ENCODE measurements at regions not wholly inside any gene's neighbourhood (a gene's known extent, or its start where the extent isn't known, plus 50 kb on each side); places are given as distances from the start of the nearest gene placed in this dataset.

DNA sequence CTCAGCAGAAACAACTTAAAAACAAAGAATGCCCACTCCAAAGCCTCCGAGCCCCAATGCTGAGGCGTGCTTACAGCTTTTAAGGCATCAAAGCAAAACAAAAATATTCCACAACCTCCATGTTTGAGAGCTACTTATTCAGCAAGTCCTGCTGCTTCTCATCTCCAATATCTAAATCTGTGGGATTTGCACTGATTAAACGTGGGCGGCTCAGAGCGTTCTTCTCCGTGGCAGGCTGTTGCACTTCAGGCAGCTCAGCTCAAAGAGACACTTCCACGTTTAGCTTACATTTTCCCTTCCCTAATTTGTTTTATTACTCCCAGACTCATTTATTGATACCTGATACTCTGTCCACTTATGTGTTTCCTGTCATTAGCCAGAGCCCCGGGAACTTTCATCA is 282.6 kb upstream of the MCTP2 start (continued):
- TF ChIP-seq, protein P1, sequence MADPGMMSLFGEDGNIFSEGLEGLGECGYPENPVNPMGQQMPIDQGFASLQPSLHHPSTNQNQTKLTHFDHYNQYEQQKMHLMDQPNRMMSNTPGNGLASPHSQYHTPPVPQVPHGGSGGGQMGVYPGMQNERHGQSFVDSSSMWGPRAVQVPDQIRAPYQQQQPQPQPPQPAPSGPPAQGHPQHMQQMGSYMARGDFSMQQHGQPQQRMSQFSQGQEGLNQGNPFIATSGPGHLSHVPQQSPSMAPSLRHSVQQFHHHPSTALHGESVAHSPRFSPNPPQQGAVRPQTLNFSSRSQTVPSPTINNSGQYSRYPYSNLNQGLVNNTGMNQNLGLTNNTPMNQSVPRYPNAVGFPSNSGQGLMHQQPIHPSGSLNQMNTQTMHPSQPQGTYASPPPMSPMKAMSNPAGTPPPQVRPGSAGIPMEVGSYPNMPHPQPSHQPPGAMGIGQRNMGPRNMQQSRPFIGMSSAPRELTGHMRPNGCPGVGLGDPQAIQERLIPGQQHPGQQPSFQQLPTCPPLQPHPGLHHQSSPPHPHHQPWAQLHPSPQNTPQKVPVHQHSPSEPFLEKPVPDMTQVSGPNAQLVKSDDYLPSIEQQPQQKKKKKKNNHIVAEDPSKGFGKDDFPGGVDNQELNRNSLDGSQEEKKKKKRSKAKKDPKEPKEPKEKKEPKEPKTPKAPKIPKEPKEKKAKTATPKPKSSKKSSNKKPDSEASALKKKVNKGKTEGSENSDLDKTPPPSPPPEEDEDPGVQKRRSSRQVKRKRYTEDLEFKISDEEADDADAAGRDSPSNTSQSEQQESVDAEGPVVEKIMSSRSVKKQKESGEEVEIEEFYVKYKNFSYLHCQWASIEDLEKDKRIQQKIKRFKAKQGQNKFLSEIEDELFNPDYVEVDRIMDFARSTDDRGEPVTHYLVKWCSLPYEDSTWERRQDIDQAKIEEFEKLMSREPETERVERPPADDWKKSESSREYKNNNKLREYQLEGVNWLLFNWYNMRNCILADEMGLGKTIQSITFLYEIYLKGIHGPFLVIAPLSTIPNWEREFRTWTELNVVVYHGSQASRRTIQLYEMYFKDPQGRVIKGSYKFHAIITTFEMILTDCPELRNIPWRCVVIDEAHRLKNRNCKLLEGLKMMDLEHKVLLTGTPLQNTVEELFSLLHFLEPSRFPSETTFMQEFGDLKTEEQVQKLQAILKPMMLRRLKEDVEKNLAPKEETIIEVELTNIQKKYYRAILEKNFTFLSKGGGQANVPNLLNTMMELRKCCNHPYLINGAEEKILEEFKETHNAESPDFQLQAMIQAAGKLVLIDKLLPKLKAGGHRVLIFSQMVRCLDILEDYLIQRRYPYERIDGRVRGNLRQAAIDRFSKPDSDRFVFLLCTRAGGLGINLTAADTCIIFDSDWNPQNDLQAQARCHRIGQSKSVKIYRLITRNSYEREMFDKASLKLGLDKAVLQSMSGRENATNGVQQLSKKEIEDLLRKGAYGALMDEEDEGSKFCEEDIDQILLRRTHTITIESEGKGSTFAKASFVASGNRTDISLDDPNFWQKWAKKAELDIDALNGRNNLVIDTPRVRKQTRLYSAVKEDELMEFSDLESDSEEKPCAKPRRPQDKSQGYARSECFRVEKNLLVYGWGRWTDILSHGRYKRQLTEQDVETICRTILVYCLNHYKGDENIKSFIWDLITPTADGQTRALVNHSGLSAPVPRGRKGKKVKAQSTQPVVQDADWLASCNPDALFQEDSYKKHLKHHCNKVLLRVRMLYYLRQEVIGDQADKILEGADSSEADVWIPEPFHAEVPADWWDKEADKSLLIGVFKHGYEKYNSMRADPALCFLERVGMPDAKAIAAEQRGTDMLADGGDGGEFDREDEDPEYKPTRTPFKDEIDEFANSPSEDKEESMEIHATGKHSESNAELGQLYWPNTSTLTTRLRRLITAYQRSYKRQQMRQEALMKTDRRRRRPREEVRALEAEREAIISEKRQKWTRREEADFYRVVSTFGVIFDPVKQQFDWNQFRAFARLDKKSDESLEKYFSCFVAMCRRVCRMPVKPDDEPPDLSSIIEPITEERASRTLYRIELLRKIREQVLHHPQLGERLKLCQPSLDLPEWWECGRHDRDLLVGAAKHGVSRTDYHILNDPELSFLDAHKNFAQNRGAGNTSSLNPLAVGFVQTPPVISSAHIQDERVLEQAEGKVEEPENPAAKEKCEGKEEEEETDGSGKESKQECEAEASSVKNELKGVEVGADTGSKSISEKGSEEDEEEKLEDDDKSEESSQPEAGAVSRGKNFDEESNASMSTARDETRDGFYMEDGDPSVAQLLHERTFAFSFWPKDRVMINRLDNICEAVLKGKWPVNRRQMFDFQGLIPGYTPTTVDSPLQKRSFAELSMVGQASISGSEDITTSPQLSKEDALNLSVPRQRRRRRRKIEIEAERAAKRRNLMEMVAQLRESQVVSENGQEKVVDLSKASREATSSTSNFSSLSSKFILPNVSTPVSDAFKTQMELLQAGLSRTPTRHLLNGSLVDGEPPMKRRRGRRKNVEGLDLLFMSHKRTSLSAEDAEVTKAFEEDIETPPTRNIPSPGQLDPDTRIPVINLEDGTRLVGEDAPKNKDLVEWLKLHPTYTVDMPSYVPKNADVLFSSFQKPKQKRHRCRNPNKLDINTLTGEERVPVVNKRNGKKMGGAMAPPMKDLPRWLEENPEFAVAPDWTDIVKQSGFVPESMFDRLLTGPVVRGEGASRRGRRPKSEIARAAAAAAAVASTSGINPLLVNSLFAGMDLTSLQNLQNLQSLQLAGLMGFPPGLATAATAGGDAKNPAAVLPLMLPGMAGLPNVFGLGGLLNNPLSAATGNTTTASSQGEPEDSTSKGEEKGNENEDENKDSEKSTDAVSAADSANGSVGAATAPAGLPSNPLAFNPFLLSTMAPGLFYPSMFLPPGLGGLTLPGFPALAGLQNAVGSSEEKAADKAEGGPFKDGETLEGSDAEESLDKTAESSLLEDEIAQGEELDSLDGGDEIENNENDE (IDR thresholded peaks at IDR 0.05; ENCODE audit: insufficient replicate concordance, low read length), result no peak
- TF ChIP-seq CBX5 (IDR thresholded peaks at IDR 0.05; ENCODE audit: low read depth, low read length), result no peak
- no peak for TF ChIP-seq FOSL1 (IDR thresholded peaks at IDR 0.05; ENCODE audit: insufficient read depth, low read depth, low read length)
- TF ChIP-seq RFX5 (IDR thresholded peaks at IDR 0.05; ENCODE audit: borderline replicate concordance, low read depth, low read length), result no peak
- TF ChIP-seq RNF2 (IDR thresholded peaks at IDR 0.05; ENCODE audit: borderline replicate concordance, low read depth, low read length, missing control alignments, poor library complexity, severe bottlenecking), result no peak
- TF ChIP-seq KDM4A (IDR thresholded peaks at IDR 0.05; ENCODE audit: low read depth, low read length, severe bottlenecking), result no peak
- no peak for TF ChIP-seq HDAC6 (IDR thresholded peaks at IDR 0.05; ENCODE audit: low read depth, low read length)
- TF ChIP-seq SRF (IDR thresholded peaks at IDR 0.05; ENCODE audit: low read depth, low read length), result no peak
- TF ChIP-seq SAP30 (IDR thresholded peaks at IDR 0.05; ENCODE audit: insufficient read depth, insufficient replicate concordance, low read length), result no peak

All from H1 (cell line).